GM19438 (cell line): ENCODE measurements at regions not wholly inside any gene's neighbourhood (a gene's known extent, or its start where the extent isn't known, plus 50 kb on each side); places are given as distances from the start of the nearest gene placed in this dataset.
"Not testable (repeated sequence)": the region's sequence is repeated elsewhere in the genome, so short reads cannot be mapped to it uniquely, and the experiment has no call there.

Experiments
- ATAC-seq: cut with Tn5 transposase; IDR thresholded peaks from one replicate; pipeline ENCODE4 v1.9.1; 2021; ENCODE audit warnings: low read depth; ENCODE audit not compliant: unreplicated experiment

DNA sequence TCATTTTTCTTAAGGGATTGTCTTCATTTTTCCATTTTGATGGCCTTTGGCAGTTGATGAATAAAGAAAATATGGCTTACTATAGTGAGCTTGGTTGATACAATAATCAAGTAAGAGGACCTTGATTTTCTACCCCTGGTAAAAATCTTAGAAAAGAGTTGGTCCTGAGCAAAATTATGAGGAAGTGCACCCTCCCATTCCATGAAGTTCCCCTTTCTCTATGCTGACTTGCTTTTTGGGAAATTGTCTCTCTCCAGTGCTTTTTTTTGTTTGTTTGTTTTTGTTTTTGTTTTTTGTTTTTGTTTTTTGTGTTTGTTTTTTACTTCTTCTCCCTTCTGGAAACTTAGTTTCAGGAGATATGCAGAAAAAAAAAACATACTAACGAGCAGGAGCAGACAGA, 449.2 kb upstream of the ACTBL2 start:
- no peak for ATAC-seq

DNA sequence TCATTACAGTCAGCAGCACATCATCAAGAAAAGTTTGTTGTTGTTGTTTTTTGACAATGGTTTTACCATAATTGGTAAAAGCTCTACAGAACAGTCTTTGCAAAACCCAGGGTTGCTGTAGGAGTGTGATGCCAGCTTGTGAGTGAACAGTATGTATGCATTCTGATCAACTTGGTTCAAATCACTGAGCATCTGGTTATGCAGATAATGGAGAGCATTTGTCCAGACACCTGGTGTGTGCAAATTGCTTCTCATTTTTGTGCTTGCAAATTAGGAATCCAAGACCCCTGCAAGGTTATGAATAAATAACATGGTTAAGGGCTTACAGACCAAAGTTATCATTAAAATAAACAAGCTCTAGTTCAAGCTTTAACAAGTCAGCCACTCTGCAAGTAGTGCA, 448.7 kb upstream of the ACTBL2 start:
- no peak for ATAC-seq

- no peak for ATAC-seq
These were observed 446.7 kb upstream of the ACTBL2 start for GRCh38 chr5:57929271-57929670.

GRCh38 chr5:57923094-57923493, 440.5 kb upstream of the ACTBL2 start:
- not testable (repeated sequence) for ATAC-seq

GRCh38 chr5:57917004-57917403, 434.4 kb upstream of the ACTBL2 start:
- no peak for ATAC-seq

DNA sequence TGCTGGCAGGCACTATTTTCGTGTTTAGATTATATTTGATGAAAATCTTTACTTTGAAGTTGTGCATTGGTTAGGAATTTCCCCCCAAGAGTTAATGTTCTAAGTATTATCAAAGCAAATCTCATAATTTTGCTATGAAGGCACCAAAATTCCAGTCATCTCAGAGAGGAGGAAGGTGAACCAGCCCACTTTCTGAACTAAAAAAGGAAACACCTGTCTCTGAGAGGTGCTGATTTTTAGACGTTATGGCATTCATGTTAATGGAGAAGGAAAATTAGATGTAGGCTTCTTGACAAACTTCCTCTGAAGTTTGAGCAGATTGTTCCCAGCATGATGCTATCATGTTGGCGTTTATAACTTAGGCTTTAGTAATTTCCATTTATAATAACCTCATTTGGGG, 432.9 kb upstream of the ACTBL2 start:
- no peak for ATAC-seq

- no peak for ATAC-seq
These were observed 428.8 kb upstream of the ACTBL2 start for GRCh38 chr5:57911438-57911837.

GRCh38 chr5:57906671-57907070, 424.1 kb upstream of the ACTBL2 start:
- ATAC-seq, result no peak

DNA sequence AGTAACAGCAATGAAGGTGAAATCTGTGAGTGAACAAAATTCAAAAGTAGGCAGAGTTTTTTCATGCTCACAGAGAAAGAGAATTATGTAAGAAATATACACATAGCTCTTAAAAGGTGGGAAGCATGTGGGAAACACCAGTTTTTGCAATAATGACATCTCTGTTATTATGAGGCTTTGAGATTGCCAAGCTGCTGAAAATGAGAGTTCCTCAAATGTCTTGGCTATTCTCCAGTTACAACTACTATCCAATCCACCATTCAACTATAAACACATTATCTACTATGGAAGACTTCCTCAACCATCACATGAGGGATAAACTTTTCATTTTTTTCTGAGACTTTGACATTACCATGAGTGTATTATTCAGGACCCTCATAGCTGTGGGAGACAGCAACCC, 420.8 kb upstream of the ACTBL2 start:
- no peak for ATAC-seq

GRCh38 chr5:57902095-57902494, 419.5 kb upstream of the ACTBL2 start:
- no peak for ATAC-seq

GRCh38 chr5:57900381-57900944, 417.9 kb upstream of the ACTBL2 start:
- no peak for ATAC-seq

- ATAC-seq, result no peak
These were observed 414.0 kb upstream of the ACTBL2 start for GRCh38 chr5:57896576-57896975.

GRCh38 chr5:57895766-57896165, 413.2 kb upstream of the ACTBL2 start:
- ATAC-seq, result no peak

DNA sequence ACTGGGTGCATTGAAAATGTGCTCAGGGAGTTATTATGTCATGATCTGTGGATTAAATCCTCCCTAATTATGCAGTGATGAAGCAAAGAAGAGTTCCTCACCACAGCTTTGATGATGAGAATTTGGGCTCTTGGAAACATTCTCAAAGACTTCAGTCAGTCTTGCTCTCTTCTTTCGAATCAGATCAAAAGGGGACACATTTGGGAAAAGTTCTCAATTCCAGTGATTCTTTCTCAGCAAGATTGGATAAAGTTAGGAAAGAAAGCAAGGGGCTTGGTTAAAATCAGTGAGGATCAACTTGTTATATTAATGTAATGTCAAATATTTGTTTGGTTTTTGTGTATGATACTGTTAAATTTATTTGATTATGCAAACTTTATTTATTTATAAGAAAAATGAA, 411.3 kb upstream of the ACTBL2 start:
- no peak for ATAC-seq

GRCh38 chr5:57891443-57891842, 408.8 kb upstream of the ACTBL2 start:
- ATAC-seq, result no peak

DNA sequence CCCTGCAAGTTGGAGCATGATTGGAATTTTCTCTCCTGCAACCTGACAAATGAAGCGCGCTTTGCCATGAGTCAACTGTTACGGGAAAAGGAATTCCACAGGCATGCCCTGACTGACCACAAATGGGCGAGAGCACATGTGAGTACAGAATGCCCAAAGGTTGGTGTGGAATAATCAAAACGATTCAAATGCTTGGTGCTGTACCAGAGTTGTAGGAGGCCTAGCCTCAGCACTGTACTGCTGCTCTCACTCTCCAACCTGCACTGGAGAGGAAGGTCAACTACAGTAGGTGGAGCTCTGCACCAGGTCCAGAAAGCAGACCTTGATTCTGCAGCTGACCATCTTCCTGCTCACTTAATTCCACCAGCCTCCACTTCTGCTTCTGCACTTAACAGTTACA, 406.9 kb upstream of the ACTBL2 start:
- no peak for ATAC-seq

DNA sequence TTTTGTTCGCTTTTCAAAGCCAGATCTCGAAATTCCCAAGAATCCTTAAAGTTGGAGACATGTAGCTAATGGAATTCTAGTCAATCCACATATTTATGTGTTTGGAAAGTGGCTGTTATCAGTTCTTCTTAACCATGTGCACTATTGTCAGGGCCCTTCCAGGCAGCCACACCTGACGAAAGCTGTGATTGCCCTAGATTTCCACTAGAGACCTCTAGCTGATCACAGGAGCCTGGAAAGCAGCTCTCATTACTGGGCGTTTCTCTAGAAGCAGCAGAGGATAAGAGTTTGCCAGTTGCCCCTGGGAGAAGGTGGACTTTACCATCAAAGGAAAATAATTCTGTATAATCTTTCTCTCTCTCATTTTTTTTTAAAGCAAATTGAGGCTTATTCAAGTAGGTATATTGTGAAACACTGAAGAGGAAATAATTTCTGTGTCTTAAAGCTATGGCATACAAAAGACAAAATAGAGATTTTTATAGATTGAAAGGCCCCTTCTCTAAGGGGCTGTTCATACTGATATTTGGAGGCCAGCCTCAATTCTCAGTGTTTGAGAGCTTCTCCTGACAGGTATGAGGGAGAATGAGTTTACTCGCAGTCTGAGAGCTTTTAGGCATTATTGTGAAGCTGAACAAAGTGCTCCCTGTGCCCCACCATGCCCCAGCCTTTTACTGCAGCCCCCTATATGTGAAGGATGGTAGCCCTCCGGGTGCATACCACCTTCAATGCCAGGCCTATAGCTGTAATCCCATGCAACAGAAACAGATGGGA, 405.4 kb upstream of the ACTBL2 start:
- no peak for ATAC-seq

GRCh38 chr5:57884346-57885102, 401.9 kb upstream of the ACTBL2 start:
- no peak for ATAC-seq

DNA sequence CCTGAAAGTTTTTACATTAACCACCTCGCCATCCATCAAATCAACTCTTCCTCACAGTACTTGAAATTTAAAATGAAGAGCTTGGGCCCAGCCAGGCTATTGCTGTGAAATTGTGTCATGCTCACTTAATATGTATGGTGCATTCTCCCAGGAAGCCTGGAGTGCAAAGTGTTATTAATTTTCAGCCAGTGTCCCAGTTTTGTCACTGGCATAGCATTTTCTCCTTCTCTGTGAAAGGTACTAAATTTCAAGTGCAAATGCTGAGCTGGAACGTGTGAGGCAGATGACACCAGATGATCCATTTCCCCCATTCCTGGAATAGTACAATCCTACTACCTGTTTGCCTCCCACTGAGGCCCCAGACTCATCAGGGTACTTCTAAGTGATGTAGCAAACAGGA, 397.6 kb upstream of the ACTBL2 start:
- no peak for ATAC-seq

DNA sequence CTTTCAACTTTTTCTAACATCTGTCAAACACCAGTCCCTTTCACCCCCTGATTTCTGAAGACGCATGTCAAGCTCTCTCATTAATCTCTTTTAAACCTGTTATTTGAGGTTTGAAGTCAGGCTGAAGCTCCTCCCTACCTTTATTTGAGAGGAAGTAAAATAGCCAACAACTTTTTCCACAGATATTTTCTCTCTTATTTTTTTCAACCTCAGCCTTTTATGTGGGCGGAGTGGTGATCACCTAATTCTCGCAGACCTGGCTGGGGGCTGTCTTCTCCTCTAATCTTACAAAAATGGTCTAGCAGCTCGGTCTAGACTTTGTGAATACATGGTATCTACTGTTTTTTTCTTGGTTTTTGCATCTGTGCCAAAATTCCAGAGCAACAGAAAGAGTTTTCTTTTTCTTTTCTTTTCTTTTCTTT, 395.7 kb upstream of the ACTBL2 start:
- ATAC-seq, result no peak

- no peak for ATAC-seq
These were observed 388.9 kb upstream of the ACTBL2 start for GRCh38 chr5:57871496-57871895.

GRCh38 chr5:57870267-57870666, 387.7 kb upstream of the ACTBL2 start:
- ATAC-seq, result not testable (repeated sequence)
